ENCODE measurements at regions not wholly inside any gene's neighbourhood (a gene's known extent, or its start where the extent isn't known, plus 50 kb on each side); places are given as distances from the start of the nearest gene placed in this dataset.
"Not testable (repeated sequence)": the region's sequence is repeated elsewhere in the genome, so short reads cannot be mapped to it uniquely, and the experiment has no call there.

- Mint-ChIP-seq H3K36me3 (no peaks in the 10 kb centered on the region), H3K27ac (no peak overlapping the region), H3K9me3 (peaks cover 5% of the 10 kb centered on the region), H3K27me3 (peaks cover 20% of the 10 kb centered on the region), H3K4me3 (no peak overlapping the region), H3K4me1 (no peaks in the 10 kb centered on the region)
- POLR2A ChIA-PET = no interaction called here
- ATAC-seq (ENCODE audit: low read depth) (no peak), DNase-seq (no peak)
These were observed 79.8 kb downstream of the ZNF92 start for GRCh38 chr7:65453341-65454030.

- Mint-ChIP-seq H3K27ac (no peak overlapping the region), H3K4me1 (no peaks in the 10 kb centered on the region), H3K9me3 (peaks cover 5% of the 10 kb centered on the region), H3K36me3 (no peaks in the 10 kb centered on the region), H3K4me3 (no peak overlapping the region), H3K27me3 (peaks cover 20% of the 10 kb centered on the region)
- POLR2A ChIA-PET = no interaction called here
- DNase-seq (no peak), ATAC-seq (ENCODE audit: low read depth) (no peak)
These were observed 80.8 kb downstream of the ZNF92 start for GRCh38 chr7:65454469-65454868.

GRCh38 chr7:65455050-65455449, 81.4 kb downstream of the ZNF92 start:
- ATAC-seq (ENCODE audit: low read depth); H3K4me3 Mint-ChIP-seq; H3K36me3 Mint-ChIP-seq; H3K9me3 Mint-ChIP-seq; H3K27ac Mint-ChIP-seq; H3K4me1 Mint-ChIP-seq; POLR2A ChIA-PET; DNase-seq: not testable (repeated sequence)
- peaks cover 20% of the 10 kb centered on the region for H3K27me3 Mint-ChIP-seq

GRCh38 chr7:65457705-65458104, 84.0 kb downstream of the ZNF92 start:
- Mint-ChIP-seq H3K9me3 (peaks cover 5% of the 10 kb centered on the region), H3K4me3 (no peak overlapping the region), H3K4me1 (no peaks in the 10 kb centered on the region), H3K36me3 (no peaks in the 10 kb centered on the region), H3K27ac (no peak overlapping the region), H3K27me3 (peaks cover 17% of the 10 kb centered on the region)
- no peak for ATAC-seq (ENCODE audit: low read depth)
- POLR2A ChIA-PET = no interaction called here
- DNase-seq = no peak

- H3K27ac Mint-ChIP-seq = no peak overlapping the region
These were observed 85.8 kb downstream of the ZNF92 start for GRCh38 chr7:65459438-65459837.

GRCh38 chr7:65462148-65462716, 88.6 kb downstream of the ZNF92 start:
- Mint-ChIP-seq H3K27ac (no peak overlapping the region), H3K9me3 (peaks cover 2% of the 10 kb centered on the region), H3K27me3 (peaks cover 2% of the 10 kb centered on the region), H3K4me1 (no peaks in the 10 kb centered on the region), H3K36me3 (no peaks in the 10 kb centered on the region), H3K4me3 (no peak overlapping the region)
- no peak for DNase-seq
- POLR2A ChIA-PET = no interaction called here
- ATAC-seq (ENCODE audit: low read depth) = no peak

More at GRCh38 chr7:65459438-65459837, 85.8 kb downstream of the ZNF92 start:
- Mint-ChIP-seq H3K27me3 (peaks cover 8% of the 10 kb centered on the region), H3K36me3 (no peaks in the 10 kb centered on the region), H3K4me3 (no peak overlapping the region), H3K9me3 (peaks cover 5% of the 10 kb centered on the region), H3K4me1 (no peaks in the 10 kb centered on the region)
- ATAC-seq (ENCODE audit: low read depth) = no peak
- POLR2A ChIA-PET = no interaction called here
- DNase-seq = no peak

GRCh38 chr7:65463184-65463583, 89.5 kb downstream of the ZNF92 start:
- no peak overlapping the region for H3K27ac Mint-ChIP-seq

GRCh38 chr7:65469919-65470558, 96.4 kb downstream of the ZNF92 start:
- ATAC-seq (ENCODE audit: low read depth); DNase-seq; H3K4me3 Mint-ChIP-seq; H3K36me3 Mint-ChIP-seq; POLR2A ChIA-PET; H3K27ac Mint-ChIP-seq; H3K4me1 Mint-ChIP-seq; H3K27me3 Mint-ChIP-seq: not testable (repeated sequence)
- peaks cover 19% of the 10 kb centered on the region for H3K9me3 Mint-ChIP-seq

More at GRCh38 chr7:65463184-65463583, 89.5 kb downstream of the ZNF92 start:
- Mint-ChIP-seq H3K36me3 (peaks cover 2% of the 10 kb centered on the region), H3K9me3 (peaks cover 1% of the 10 kb centered on the region), H3K27me3 (peaks cover 2% of the 10 kb centered on the region), H3K4me3 (no peak overlapping the region), H3K4me1 (no peaks in the 10 kb centered on the region)
- ATAC-seq (ENCODE audit: low read depth) (no peak), DNase-seq (no peak)
- POLR2A ChIA-PET = no interaction called here

GRCh38 chr7:65471587-65471986, 97.9 kb downstream of the ZNF92 start:
- POLR2A ChIA-PET = no interaction called here
- Mint-ChIP-seq H3K27ac (no peak overlapping the region), H3K9me3 (peaks cover 24% of the 10 kb centered on the region), H3K36me3 (peaks cover 13% of the 10 kb centered on the region), H3K27me3 (no peaks in the 10 kb centered on the region), H3K4me1 (peaks cover 13% of the 10 kb centered on the region), H3K4me3 (no peak overlapping the region)
- no peak for DNase-seq
- no peak for ATAC-seq (ENCODE audit: low read depth)

- POLR2A ChIA-PET = interaction anchor here (0.6 to 0.9 kb wide), 2 partner anchors 102 to 250 kb away, joined by 3 to 5 read pairs; partner anchors contain the start of gene ZNF92
- Mint-ChIP-seq H3K4me1 (peaks cover 21% of the 10 kb centered on the region), H3K27me3 (no peaks in the 10 kb centered on the region), H3K9me3 (peaks cover 28% of the 10 kb centered on the region), H3K36me3 (peaks cover 28% of the 10 kb centered on the region), H3K27ac (peak overlapping the region; percentile 82), H3K4me3 (no peak overlapping the region)
- ATAC-seq (ENCODE audit: low read depth) (no peak), DNase-seq (no peak)
These were observed 101.5 kb downstream of the ZNF92 start for GRCh38 chr7:65475040-65475726.

GRCh38 chr7:65475734-65476319, 102.2 kb downstream of the ZNF92 start:
- POLR2A ChIA-PET = interaction anchor here (0.6 to 0.9 kb wide), 2 partner anchors 102 to 251 kb away, joined by 3 to 5 read pairs; partner anchors contain the start of gene ZNF92
- H3K4me3 Mint-ChIP-seq = peak overlapping the region; percentile 59

GRCh38 chr7:65477326-65477725, 103.7 kb downstream of the ZNF92 start:
- H3K27ac Mint-ChIP-seq = peak overlapping the region; percentile 2
- DNase-seq (no peak), ATAC-seq (ENCODE audit: low read depth) (no peak)
- H3K4me1 Mint-ChIP-seq = peaks cover 21% of the 10 kb centered on the region
- peaks cover 28% of the 10 kb centered on the region for H3K36me3 Mint-ChIP-seq
- no peak overlapping the region for H3K4me3 Mint-ChIP-seq
- POLR2A ChIA-PET = no interaction called here
- H3K27me3 Mint-ChIP-seq = no peaks in the 10 kb centered on the region
- peaks cover 27% of the 10 kb centered on the region for H3K9me3 Mint-ChIP-seq

More at GRCh38 chr7:65475734-65476319, 102.2 kb downstream of the ZNF92 start:
- Mint-ChIP-seq H3K4me1 (peaks cover 21% of the 10 kb centered on the region), H3K36me3 (peaks cover 28% of the 10 kb centered on the region), H3K27ac (peak overlapping the region; percentile 82), H3K27me3 (no peaks in the 10 kb centered on the region), H3K9me3 (peaks cover 25% of the 10 kb centered on the region)
- DNase-seq (peak; percentile 31), ATAC-seq (ENCODE audit: low read depth) (peak; percentile 80)

- Mint-ChIP-seq H3K27me3 (no peaks in the 10 kb centered on the region), H3K27ac (no peak overlapping the region), H3K36me3 (peaks cover 9% of the 10 kb centered on the region), H3K9me3 (peaks cover 19% of the 10 kb centered on the region), H3K4me1 (no peaks in the 10 kb centered on the region), H3K4me3 (no peak overlapping the region)
- no peak for DNase-seq
- no peak for ATAC-seq (ENCODE audit: low read depth)
- POLR2A ChIA-PET = no interaction called here
These were observed 115.7 kb downstream of the ZNF92 start for GRCh38 chr7:65489260-65489767.

Data from activated naive CD8-positive, alpha-beta T cell treated with anti-CD3 and anti-CD28 coated beads, Interleukin-2, amount 10 ng/mL, durations not matched to agents 7 days and 5 days (primary cell).